Uterus (tissue), 3 donors: ENCODE measurements at regions not wholly inside any gene's neighbourhood (a gene's known extent, or its start where the extent isn't known, plus 50 kb on each side); places are given as distances from the start of the nearest gene placed in this dataset.

Source experiments
- DNase-seq, 2 donors: peaks; one replicate each; pipeline ENCODE4 v3.0.0-alpha.2; 2019 to 2020
- H3K27ac ChIP-seq, 2 donors: fragments of 200-600 bp; sonication (generic); 1 replicate in 1 of 2; 2 replicates in 1 of 2; pipeline ENCODE4 v1.5.1; 2016 to 2018
- H3K27me3 ChIP-seq, 2 donors: fragments of 200-600 bp; sonication (generic); one replicate each; pipeline ENCODE4 v1.5.1; 2018 to 2019; ENCODE audit warnings: control low read depth in 1 of 2
- H3K36me3 ChIP-seq, 2 donors: fragments of 200-600 bp; sonication (generic); one replicate each; pipeline ENCODE4 v1.5.1; 2019; ENCODE audit warnings: control low read depth in 1 of 2
- H3K4me1 ChIP-seq, 2 donors: fragments of 200-600 bp; sonication (generic); one replicate each; pipeline ENCODE4 v1.5.1; 2018 to 2019; ENCODE audit warnings: control low read depth in 1 of 2
- H3K4me3 ChIP-seq, 2 donors: fragments of 200-600 bp; sonication (generic); 1 replicate in 1 of 2; 2 replicates in 1 of 2; pipeline ENCODE4 v1.5.1; 2018 to 2019; ENCODE audit warnings: mild to moderate bottlenecking in 1 of 2
- H3K9me3 ChIP-seq, 2 donors: fragments of 200-600 bp; sonication (generic); one replicate each; pipeline ENCODE4 v1.5.1; 2019; ENCODE audit warnings: control low read depth in 1 of 2
- POLR2A ChIP-seq, 2 donors: fragments of 450-650 bp; IDR thresholded peaks; one replicate each; pipeline ENCODE4 v1.6.1; 2016; ENCODE audit warnings: antibody characterized with exemption in 2 of 2, mild to moderate bottlenecking in 1 of 2, moderate library complexity in 1 of 2
- intact Hi-C: fragments of 100-400 bp; cut with DNase I; formaldehyde crosslinking; loops from one replicate; pipeline ENCODE4 v1.15.1; 2023; ENCODE audit warnings: low total_unique reads
- TF ChIP-seq, protein P1 (sequence below), 4 experiments: fragments of 200-600 bp in 2 of 4; fragments of 450-650 bp in 2 of 4; sonication (generic) in 2 of 4; IDR thresholded peaks; one replicate each; pipeline ENCODE4 v1.5.1; 2016 to 2019; ENCODE audit warnings: antibody characterized with exemption in 4 of 4, mild to moderate bottlenecking in 2 of 4, moderate library complexity in 1 of 4
- donor health status: DM: yes; HTN: yes; CAD: no.

DNA sequence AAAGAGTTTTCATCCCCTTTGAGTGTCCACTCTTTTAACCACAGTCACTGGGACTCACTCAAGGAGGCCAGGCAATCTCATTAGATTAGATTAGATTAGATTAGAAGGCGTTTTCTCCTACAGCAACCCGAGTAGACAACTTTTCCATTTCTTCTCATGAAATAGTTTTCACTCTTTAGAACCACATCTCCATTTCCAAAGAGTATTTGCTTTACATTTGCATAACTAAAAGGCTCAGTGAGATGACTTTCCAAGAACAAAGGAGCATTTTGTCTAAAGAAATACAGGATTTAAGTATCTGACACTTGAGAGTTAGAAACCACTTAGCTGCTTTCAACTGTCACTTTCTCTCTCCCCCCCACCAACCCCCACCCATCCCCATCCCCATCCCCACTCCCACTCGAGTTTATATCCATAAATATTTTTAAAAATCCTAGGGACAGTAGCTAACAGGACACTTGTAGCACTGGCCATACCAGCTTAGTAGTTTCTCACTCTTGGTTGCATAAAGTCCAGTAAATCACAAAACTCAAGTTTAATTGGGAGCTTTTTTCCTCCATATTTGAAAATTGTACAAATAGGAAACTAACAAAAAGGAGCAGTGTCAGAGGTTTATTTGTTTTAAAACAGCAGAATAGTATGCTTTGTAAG, 2202.9 kb upstream of the WWC1 start:
- intact Hi-C loops: no loop called here
- no peak overlapping the region for H3K27ac ChIP-seq
- no peaks in the 10 kb centered on the region for H3K36me3 ChIP-seq
- no peaks in the 10 kb centered on the region for H3K9me3 ChIP-seq
- H3K4me3 ChIP-seq: no peak overlapping the region
- no peaks in the 10 kb centered on the region for H3K4me1 ChIP-seq
- H3K27me3 ChIP-seq: no peaks in the 10 kb centered on the region
- no peak for TF ChIP-seq POLR2A (IDR thresholded peaks at IDR 0.05)
- TF ChIP-seq, protein P1, sequence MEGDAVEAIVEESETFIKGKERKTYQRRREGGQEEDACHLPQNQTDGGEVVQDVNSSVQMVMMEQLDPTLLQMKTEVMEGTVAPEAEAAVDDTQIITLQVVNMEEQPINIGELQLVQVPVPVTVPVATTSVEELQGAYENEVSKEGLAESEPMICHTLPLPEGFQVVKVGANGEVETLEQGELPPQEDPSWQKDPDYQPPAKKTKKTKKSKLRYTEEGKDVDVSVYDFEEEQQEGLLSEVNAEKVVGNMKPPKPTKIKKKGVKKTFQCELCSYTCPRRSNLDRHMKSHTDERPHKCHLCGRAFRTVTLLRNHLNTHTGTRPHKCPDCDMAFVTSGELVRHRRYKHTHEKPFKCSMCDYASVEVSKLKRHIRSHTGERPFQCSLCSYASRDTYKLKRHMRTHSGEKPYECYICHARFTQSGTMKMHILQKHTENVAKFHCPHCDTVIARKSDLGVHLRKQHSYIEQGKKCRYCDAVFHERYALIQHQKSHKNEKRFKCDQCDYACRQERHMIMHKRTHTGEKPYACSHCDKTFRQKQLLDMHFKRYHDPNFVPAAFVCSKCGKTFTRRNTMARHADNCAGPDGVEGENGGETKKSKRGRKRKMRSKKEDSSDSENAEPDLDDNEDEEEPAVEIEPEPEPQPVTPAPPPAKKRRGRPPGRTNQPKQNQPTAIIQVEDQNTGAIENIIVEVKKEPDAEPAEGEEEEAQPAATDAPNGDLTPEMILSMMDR (IDR thresholded peaks at IDR 0.05): no peak
- DNase-seq: no peak

DNA sequence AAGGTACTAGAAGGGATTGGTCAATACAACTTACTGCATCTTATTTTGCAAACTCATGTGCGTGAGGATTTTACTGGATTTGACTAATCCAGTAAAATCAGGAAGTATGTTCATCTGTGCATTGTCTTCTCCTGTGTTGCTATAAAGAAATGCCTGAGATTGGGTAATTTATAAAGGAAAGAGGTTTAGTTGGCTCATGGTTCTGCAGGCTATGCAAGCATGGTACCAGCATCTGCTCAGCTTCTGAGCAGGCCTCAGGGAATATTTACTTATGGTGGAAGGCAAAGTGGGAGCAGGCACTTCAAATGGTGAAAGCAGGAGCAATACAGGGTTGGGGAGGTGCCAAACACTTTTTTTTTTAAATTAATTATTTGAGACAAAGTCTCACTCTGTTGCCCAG, 2199.5 kb upstream of the WWC1 start:
- H3K4me3 ChIP-seq: no peak overlapping the region
- no peak for DNase-seq
- no peaks in the 10 kb centered on the region for H3K36me3 ChIP-seq
- TF ChIP-seq, protein P1 (IDR thresholded peaks at IDR 0.05): no peak
- no peak for TF ChIP-seq POLR2A (IDR thresholded peaks at IDR 0.05)
- H3K27me3 ChIP-seq: no peaks in the 10 kb centered on the region
- intact Hi-C loops: no loop called here
- no peaks in the 10 kb centered on the region for H3K4me1 ChIP-seq
- H3K9me3 ChIP-seq: no peaks in the 10 kb centered on the region
- H3K27ac ChIP-seq: no peak overlapping the region

DNA sequence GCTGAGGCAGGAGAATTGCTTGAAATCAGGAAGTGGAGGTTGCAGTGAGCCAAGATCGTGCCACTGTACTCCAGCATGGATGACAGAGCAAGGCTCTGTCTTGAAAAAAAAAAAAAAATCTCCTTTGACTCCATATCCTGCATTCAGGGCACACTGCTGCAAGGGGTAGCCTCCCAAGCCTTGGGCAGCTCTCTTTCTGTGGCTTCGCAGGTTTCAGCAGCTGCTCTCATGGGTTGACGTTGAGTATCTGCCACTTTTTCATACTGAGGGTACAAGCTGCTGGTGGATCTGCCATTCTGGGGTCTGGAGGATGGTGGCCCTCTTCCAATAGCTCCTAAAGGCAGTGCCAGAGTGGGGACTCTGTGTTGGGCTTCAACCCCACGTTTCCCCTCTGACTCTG, 2198.1 kb upstream of the WWC1 start:
- Histone ChIP-seq H3K36me3 (no peaks in the 10 kb centered on the region), H3K4me1 (no peaks in the 10 kb centered on the region), H3K4me3 (no peak overlapping the region), H3K27ac (no peak overlapping the region), H3K9me3 (no peaks in the 10 kb centered on the region), H3K27me3 (no peaks in the 10 kb centered on the region)
- no peak for TF ChIP-seq POLR2A (IDR thresholded peaks at IDR 0.05)
- TF ChIP-seq, protein P1 (IDR thresholded peaks at IDR 0.05): no peak
- DNase-seq: no peak
- intact Hi-C loops: no loop called here

DNA sequence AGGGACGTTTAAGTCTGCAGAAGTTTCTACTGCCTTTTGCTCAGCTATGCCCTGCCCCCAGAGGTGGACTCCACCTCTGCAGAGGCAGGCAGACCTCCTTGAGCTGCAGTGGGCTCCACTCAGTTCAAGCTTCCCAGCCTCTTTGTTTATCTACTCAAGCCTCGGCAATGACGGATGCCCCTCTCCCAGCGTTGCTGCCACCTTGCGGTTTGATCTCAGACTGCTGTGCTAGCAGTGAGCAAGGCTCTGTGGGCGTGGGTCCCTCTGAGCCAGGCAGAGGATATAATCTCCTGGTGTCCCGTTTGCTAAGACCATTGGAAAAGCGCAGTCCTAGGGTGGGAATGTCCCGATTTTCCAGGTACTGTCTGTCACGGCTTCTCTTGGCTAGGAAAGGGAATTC, 2188.5 kb upstream of the WWC1 start:
- H3K4me3 ChIP-seq: no peak overlapping the region
- H3K9me3 ChIP-seq: no peaks in the 10 kb centered on the region
- H3K27ac ChIP-seq: no peak overlapping the region
- no peaks in the 10 kb centered on the region for H3K27me3 ChIP-seq
- TF ChIP-seq POLR2A (IDR thresholded peaks at IDR 0.05): no peak
- TF ChIP-seq, protein P1 (IDR thresholded peaks at IDR 0.05): no peak
- no peaks in the 10 kb centered on the region for H3K4me1 ChIP-seq
- DNase-seq: no peak
- intact Hi-C loops: no loop called here
- no peaks in the 10 kb centered on the region for H3K36me3 ChIP-seq

DNA sequence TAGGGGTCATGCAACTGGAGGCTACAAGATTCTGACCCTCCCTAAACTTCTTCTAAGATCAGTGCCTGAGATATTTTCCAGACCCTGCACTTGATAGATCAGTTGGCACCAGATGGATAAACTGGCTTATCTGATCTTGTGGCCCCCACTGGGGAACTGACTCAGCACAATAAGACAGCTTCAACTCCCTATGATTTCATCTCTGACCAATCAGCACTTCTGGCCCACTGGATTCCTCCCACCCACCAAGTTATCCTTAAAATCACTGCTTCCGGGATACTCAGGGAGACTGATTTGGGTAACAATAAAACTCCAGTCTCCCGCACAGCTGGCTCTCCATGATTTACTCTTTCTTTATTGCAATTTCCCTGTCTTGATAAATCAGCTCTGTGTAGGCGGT, 2180.4 kb upstream of the WWC1 start:
- no peak for TF ChIP-seq POLR2A (IDR thresholded peaks at IDR 0.05)
- TF ChIP-seq, protein P1 (IDR thresholded peaks at IDR 0.05): no peak
- H3K27me3 ChIP-seq: no peaks in the 10 kb centered on the region
- H3K36me3 ChIP-seq: no peaks in the 10 kb centered on the region
- no peak for DNase-seq
- no peaks in the 10 kb centered on the region for H3K9me3 ChIP-seq
- no peaks in the 10 kb centered on the region for H3K4me1 ChIP-seq
- no peak overlapping the region for H3K27ac ChIP-seq
- intact Hi-C loops: no loop called here
- no peak overlapping the region for H3K4me3 ChIP-seq
